ENCODE measurements at regions not wholly inside any gene's neighbourhood (a gene's known extent, or its start where the extent isn't known, plus 50 kb on each side); places are given as distances from the start of the nearest gene placed in this dataset.

DNA sequence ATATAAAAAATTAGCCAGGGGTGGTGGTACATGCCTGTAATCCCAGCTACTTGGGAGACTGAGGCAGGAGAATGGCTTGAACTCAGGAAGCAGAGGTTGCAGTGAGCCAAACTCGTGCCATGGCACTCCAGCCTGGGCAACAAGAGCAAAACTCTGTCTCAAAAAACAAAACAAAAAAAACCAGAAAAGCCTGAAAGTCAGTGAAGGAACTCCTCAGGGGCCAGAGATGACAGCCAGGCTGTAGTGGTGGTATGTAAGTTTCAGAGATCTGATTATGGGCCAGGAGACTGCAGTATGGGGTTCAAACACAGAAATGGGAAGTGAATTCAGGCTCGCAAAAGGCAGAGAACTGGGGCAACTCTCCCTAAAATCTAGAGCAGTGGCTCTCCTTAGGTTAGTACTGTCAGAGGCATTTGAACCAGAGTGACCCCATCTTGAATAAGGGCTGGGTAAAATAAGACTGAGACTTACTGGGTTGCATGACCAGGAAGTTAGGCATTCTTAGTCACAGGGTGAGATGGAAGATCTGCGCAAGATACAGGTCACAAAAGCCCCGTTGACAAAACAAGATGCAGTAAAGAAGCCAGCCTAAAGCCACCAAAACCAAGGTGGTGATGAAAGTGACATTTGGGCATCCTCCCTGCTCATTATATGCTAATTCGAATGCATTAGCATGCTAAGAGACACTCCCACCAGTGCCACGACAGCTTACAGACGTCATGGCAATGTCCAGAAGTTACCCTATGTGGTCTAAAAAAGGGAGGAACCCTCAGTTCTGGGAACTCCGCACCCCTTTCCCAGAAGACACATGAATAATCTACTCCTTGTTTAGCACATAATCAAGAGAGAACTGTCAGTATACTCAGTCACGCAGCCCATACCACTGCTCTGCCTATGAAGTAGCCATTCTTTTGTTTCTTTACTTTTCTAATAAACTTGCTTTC is 120.2 kb upstream of the XYLT1 start:
- peaks cover 3% of the 10 kb centered on the region for H3K4me1 Mint-ChIP-seq
- H3K36me3 Mint-ChIP-seq: peaks cover 3% of the 10 kb centered on the region
- peaks cover 2% of the 10 kb centered on the region for H3K9me3 Mint-ChIP-seq
- H3K27ac Mint-ChIP-seq: no peak overlapping the region
- no peak for DNase-seq (ENCODE audit: low spot score in 2 of 2)
- no peak overlapping the region for H3K4me3 Mint-ChIP-seq
- no peak for ATAC-seq (ENCODE audit: low read depth)
- peaks cover 17% of the 10 kb centered on the region for H3K27me3 Mint-ChIP-seq

DNA sequence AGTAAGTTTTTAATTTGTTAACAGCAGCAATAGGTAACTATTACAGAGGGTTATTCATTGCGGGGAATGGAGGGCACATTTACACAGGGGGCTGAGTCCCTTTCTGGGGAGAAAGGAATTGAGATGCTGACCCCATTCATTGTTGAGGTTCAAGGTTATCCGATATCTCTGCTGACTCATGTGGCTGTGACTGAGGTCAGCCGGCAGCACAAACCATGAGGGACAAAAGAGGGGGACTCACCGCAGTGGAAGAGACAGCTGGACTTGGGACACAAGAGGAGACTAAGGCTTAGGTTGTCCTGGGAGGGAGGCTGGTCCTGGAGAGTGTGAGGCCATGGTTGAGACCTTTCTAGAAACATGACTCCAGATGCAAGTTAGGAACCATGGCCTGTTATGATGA is 119.1 kb upstream of the XYLT1 start:
- H3K27me3 Mint-ChIP-seq: peaks cover 17% of the 10 kb centered on the region
- no peak for ATAC-seq (ENCODE audit: low read depth)
- no peak for DNase-seq (ENCODE audit: low spot score in 2 of 2)
- H3K36me3 Mint-ChIP-seq: peaks cover 3% of the 10 kb centered on the region
- peaks cover 3% of the 10 kb centered on the region for H3K4me1 Mint-ChIP-seq
- no peak overlapping the region for H3K4me3 Mint-ChIP-seq
- H3K27ac Mint-ChIP-seq: no peak overlapping the region
- H3K9me3 Mint-ChIP-seq: peaks cover 11% of the 10 kb centered on the region

DNA sequence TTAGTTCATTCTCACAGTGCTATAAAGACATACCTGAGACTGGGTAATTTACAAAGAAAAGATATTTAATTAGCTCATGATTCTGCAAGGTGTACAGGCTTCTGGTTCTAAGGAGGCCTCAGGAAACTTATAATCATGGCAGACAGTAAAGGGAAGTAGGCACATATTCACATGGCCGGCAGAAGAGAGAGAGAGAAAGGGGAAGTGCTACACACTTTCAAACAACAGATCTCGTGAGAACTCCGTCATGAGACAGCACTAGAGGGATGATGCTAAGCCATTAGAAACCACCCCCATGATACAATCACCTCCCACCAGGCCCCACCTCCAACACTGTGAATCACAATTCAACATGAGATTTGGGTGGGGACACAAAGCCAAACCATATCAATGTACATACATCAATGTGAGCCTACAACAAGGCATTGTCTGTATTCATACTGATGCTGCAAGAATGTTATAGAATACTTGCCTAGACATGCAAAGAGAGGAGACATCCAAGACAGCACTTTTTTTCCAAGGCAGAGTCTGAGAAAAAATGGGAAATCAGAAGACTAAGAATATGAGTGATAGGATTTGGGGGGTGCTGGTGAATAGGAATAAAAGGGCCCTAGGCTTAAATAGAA is 114.8 kb upstream of the XYLT1 start:
- Mint-ChIP-seq H3K9me3 (peaks cover 17% of the 10 kb centered on the region), H3K4me3 (no peak overlapping the region), H3K4me1 (no peaks in the 10 kb centered on the region), H3K36me3 (peaks cover 7% of the 10 kb centered on the region), H3K27ac (peak overlapping the region; percentile 24), H3K27me3 (peaks cover 12% of the 10 kb centered on the region)
- ATAC-seq (ENCODE audit: low read depth) (peak; percentile 70), DNase-seq (ENCODE audit: low spot score in 2 of 2) (no peak)

DNA sequence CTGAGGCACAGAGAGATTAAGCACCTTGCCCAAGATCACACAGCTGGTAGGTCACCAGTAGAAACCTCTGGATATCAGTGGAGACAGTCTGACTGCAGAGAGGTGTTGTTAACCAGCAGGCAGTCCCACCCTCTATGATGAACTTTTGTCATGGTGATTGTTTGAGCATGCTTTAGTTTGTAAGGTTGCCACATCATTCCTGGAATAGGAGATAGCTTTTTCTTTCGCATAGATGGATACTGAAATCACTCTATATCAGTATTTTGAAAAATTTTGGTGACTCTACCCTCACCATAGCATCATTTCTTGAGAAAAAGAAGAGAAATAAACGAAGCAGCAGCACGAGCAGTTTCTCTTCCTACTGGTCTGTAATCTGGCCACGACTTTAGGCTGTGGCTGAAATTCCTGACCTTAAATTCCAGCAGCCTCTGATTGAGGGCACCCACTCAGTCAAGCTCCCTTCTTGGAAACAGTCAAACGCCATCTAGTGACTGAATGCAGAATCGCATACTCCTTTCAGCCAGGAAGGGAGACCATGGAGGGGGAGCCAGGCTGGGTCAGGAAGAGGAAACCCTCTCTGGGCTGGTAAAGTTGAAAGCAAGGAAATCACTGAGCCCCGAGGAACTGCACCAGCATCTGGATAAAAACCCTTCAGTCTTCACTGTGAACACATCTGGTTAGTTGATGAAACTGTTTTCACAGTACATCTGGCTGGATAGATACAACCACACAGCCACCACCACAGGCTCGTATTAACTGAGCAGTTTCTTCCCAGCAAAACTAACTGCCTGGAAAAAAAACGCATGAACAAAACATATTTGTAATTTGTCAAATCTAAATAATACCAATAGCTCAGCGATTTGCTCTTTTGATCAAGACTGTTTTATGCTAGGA is 108.5 kb upstream of the XYLT1 start:
- Mint-ChIP-seq H3K36me3 (peaks cover 4% of the 10 kb centered on the region), H3K27ac (no peak overlapping the region), H3K4me3 (no peak overlapping the region), H3K4me1 (peaks cover 3% of the 10 kb centered on the region), H3K9me3 (peaks cover 6% of the 10 kb centered on the region), H3K27me3 (peaks cover 1% of the 10 kb centered on the region)
- peak; percentile 66 for ATAC-seq (ENCODE audit: low read depth)
- DNase-seq (ENCODE audit: low spot score in 2 of 2): peak; percentile 65 to 67

DNA sequence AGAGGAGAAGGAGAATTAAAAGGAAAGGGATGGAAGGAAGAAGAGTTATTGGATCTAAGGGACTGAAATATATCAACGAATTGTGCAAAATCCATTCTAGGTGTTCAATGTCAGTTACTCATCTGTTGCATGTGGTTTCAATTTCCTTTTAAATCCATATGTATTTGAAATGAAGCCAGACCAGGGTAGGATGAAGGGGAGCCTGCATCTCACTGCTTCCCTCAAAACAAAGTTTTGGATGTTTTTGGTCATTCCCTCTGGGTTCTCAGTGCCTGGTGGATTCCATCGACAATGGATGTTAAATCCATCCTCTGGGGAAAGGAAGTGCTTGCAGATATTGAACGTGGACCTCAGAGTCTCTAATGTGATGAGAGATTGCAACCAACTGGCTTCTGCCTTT is 103.5 kb upstream of the XYLT1 start:
- Mint-ChIP-seq H3K4me1 (peaks cover 1% of the 10 kb centered on the region), H3K27ac (no peak overlapping the region), H3K4me3 (no peak overlapping the region), H3K27me3 (peaks cover 9% of the 10 kb centered on the region), H3K9me3 (no peaks in the 10 kb centered on the region), H3K36me3 (no peaks in the 10 kb centered on the region)
- no peak for DNase-seq (ENCODE audit: low spot score in 2 of 2)
- no peak for ATAC-seq (ENCODE audit: low read depth)

DNA sequence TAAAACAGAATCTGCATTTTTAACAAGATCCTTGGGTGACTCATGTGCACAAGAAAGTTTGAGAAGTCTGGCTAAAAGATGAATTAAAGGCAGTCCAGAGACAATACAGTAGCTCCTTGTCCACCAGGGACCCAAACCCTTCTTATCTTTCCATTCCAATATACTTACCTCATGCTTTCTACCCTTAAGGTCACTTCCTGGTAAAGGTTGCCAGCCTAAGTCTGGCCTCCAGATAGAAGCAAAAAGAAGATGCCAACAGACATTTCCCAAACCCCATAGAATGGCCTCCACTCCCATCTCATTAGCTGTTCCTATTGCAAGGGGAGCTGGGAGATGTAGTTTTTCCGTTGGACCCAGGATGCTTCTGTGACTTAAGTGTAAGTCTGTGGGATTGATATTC is 101.4 kb upstream of the XYLT1 start:
- no peak for ATAC-seq (ENCODE audit: low read depth)
- H3K27ac Mint-ChIP-seq: no peak overlapping the region
- H3K27me3 Mint-ChIP-seq: peaks cover 10% of the 10 kb centered on the region
- no peaks in the 10 kb centered on the region for H3K36me3 Mint-ChIP-seq
- no peaks in the 10 kb centered on the region for H3K9me3 Mint-ChIP-seq
- no peak overlapping the region for H3K4me3 Mint-ChIP-seq
- no peak for DNase-seq (ENCODE audit: low spot score in 2 of 2)
- no peaks in the 10 kb centered on the region for H3K4me1 Mint-ChIP-seq

DNA sequence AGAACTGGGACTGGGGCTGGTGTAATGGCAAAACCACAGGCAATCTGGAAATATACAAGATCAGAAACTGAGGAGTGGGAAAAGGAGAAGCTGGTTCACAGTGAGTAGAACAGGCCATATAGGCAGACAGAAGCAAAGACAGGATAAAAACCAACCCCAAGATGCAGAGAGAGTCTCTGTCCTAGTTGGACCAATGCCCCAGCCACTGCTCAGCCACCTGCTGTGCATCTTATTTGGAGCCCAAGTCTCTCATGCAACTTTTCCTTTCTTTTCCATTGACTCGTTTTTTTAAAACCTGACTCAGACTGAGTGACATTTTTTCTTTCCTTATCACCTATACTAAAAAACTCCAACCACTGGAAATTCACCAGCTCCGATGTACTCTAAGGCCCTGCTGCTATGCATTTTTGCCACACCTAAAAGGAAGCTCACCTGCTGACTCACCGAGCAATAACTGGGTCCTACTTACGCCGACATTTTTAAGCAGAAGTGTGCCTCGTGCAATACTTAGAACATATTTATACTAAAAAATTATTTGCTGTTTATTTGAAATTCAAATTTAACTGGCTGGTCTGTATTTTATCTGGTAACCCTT is 100.8 kb upstream of the XYLT1 start:
- DNase-seq (ENCODE audit: low spot score in 2 of 2) (no peak), ATAC-seq (ENCODE audit: low read depth) (no peak)
- no peak overlapping the region for H3K27ac Mint-ChIP-seq
- no peaks in the 10 kb centered on the region for H3K9me3 Mint-ChIP-seq
- peaks cover 11% of the 10 kb centered on the region for H3K27me3 Mint-ChIP-seq
- no peak overlapping the region for H3K4me3 Mint-ChIP-seq
- no peaks in the 10 kb centered on the region for H3K36me3 Mint-ChIP-seq
- no peaks in the 10 kb centered on the region for H3K4me1 Mint-ChIP-seq

DNA sequence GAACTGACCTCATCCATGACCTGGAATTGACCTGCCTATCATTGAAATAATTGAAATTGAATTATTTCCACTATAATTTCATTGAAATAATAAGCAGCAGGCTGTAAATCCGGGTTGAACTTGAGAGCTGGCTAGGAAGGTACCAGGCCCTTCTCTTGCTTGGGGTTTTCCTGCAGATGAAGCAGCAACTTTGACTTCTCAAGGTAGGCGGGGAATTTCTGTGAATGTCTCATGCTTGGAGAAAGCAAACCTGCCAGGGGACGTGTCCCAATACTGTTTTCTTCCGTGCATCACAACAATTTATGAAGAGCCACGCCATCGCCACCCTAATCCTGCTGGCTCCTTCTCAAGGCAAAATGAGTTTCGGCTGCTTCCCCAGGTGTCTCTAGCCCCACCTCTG is 97.5 kb upstream of the XYLT1 start:
- DNase-seq (ENCODE audit: low spot score in 2 of 2) (no peak), ATAC-seq (ENCODE audit: low read depth) (no peak)
- H3K4me3 Mint-ChIP-seq: no peak overlapping the region
- no peak overlapping the region for H3K27ac Mint-ChIP-seq
- no peaks in the 10 kb centered on the region for H3K36me3 Mint-ChIP-seq
- H3K4me1 Mint-ChIP-seq: no peaks in the 10 kb centered on the region
- H3K9me3 Mint-ChIP-seq: peaks cover 4% of the 10 kb centered on the region
- H3K27me3 Mint-ChIP-seq: peaks cover 20% of the 10 kb centered on the region

DNA sequence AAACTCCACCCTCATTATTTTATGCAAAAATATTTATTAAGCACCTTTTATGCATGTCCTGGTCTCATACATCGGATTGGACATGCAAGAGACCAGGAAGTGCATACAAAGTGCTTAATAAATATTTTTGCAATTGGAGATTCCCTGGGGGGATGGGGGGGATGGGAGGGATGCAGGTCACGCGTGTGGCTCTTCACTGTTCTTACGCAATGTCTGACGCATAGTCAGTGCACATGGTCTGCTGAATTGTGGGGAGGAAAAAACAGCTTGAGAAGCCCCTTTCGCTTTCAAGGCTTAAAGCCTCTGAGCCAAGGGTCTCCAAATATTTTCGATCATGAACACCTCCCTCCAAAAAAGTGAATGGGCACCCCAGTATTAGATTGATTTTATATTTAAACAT is 96.7 kb upstream of the XYLT1 start:
- H3K27me3 Mint-ChIP-seq: peaks cover 23% of the 10 kb centered on the region
- no peak for DNase-seq (ENCODE audit: low spot score in 2 of 2)
- H3K27ac Mint-ChIP-seq: no peak overlapping the region
- no peaks in the 10 kb centered on the region for H3K36me3 Mint-ChIP-seq
- H3K9me3 Mint-ChIP-seq: peaks cover 4% of the 10 kb centered on the region
- no peaks in the 10 kb centered on the region for H3K4me1 Mint-ChIP-seq
- ATAC-seq (ENCODE audit: low read depth): no peak
- no peak overlapping the region for H3K4me3 Mint-ChIP-seq

DNA sequence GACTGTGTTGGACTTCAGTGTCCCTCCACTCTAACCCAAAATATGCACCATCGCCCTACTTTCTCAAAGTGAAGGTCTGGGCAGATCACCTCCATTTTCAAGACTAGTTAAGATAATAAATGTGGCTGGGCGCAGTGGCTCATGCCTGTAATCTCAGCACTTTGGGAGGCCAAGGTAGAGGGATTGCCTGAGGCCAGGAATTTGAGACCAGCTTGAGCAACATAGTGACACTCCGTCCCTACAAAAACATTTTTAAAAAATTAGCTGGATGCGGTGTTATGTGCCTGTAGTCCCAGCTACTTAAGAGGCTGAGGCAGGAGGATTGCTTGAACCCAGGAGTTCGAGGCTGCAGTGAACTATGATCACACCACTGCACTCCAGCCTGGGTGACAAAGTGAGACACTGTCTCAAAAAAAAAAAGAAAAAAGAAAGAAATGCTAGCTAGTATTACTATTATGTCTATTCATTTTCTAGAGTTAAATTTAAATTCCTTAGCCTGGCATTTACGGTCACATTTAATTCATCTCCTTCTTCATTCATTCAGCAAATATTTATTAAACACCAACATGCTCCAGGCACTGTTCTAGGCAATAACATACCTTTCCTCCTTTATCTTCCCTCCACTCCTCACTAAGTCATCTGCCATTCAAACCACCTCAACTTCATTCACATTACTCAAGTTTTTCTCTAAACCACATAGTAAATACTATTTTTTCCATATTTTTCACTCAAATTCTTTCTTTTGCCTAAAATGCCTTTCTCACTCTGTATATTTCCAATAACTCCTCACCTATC is 96.1 kb upstream of the XYLT1 start:
- H3K27ac Mint-ChIP-seq: no peak overlapping the region
- no peak for ATAC-seq (ENCODE audit: low read depth)
- peaks cover 1% of the 10 kb centered on the region for H3K36me3 Mint-ChIP-seq
- peaks cover 2% of the 10 kb centered on the region for H3K4me1 Mint-ChIP-seq
- peaks cover 4% of the 10 kb centered on the region for H3K9me3 Mint-ChIP-seq
- no peak overlapping the region for H3K4me3 Mint-ChIP-seq
- H3K27me3 Mint-ChIP-seq: peaks cover 24% of the 10 kb centered on the region
- DNase-seq (ENCODE audit: low spot score in 2 of 2): no peak

DNA sequence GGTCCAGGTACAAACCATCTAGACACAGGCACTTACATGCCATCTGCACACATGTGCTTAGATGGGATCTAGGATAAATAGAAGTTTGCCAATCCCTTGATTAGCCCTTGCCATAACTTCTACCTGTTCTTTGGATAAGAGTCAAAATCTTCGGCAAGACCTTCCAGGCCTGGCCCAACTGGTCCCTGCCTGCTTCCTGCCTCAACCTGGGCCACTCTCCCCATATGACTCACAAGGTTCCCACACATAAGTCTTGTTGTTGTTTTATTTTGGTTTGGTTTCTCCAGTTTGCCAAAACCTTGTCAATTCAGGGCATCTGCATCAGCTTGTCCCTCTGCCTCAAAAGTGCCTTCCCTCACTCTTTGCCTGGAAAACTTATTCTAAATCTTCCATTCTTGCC is 95.3 kb upstream of the XYLT1 start:
- DNase-seq (ENCODE audit: low spot score in 2 of 2) (no peak), ATAC-seq (ENCODE audit: low read depth) (no peak)
- no peak overlapping the region for H3K27ac Mint-ChIP-seq
- peaks cover 4% of the 10 kb centered on the region for H3K9me3 Mint-ChIP-seq
- peaks cover 2% of the 10 kb centered on the region for H3K36me3 Mint-ChIP-seq
- peaks cover 3% of the 10 kb centered on the region for H3K4me1 Mint-ChIP-seq
- H3K4me3 Mint-ChIP-seq: no peak overlapping the region
- H3K27me3 Mint-ChIP-seq: peaks cover 23% of the 10 kb centered on the region

DNA sequence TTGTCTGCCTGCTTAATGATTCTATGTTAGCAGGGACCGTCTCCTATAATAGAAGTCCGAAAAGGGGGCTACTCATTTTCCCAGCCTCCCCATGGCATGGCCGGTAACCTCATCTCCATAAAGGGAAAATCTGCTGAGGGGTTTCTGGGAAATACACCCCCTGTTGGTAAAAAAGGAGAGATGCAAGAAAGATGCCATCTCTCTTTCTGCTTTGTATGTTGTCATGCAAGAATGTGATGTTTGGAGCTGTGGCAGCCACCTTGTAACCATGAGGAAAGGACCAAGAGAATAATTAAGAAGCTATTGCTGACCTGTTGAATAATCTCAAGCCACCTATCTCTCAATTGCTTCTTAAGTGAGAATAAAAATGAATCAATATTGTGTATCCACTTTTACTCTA is 94.8 kb upstream of the XYLT1 start:
- DNase-seq (ENCODE audit: low spot score in 2 of 2) (no peak), ATAC-seq (ENCODE audit: low read depth) (no peak)
- no peak overlapping the region for H3K4me3 Mint-ChIP-seq
- H3K27me3 Mint-ChIP-seq: peaks cover 21% of the 10 kb centered on the region
- no peak overlapping the region for H3K27ac Mint-ChIP-seq
- peaks cover 3% of the 10 kb centered on the region for H3K4me1 Mint-ChIP-seq
- H3K36me3 Mint-ChIP-seq: peaks cover 2% of the 10 kb centered on the region
- peaks cover 4% of the 10 kb centered on the region for H3K9me3 Mint-ChIP-seq

DNA sequence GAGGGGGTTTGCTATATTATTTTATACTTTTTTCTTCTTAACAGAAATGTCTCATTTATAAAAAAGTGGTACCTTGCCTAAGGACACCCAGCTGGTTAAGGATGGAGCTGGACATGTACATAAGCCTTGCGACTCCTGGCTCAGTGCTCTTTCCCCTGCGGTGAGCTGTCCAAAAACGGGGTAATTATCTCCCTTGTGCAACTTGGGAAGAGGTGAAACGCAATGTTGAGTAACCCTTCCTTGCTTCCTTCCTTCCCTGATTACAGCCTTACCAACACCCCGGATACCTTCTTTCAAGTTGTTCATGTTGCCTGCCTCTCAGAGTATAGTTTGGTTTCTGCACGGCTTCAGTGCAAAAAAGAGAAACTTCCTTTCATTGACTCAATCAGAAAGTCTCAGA is 94.1 kb upstream of the XYLT1 start:
- Mint-ChIP-seq H3K36me3 (peaks cover 2% of the 10 kb centered on the region), H3K4me1 (peaks cover 6% of the 10 kb centered on the region), H3K4me3 (no peak overlapping the region), H3K27me3 (peaks cover 23% of the 10 kb centered on the region), H3K9me3 (peaks cover 5% of the 10 kb centered on the region), H3K27ac (no peak overlapping the region)
- DNase-seq (ENCODE audit: low spot score in 2 of 2) (no peak), ATAC-seq (ENCODE audit: low read depth) (no peak)

Data from memory B cell (primary cell).